ENCODE measurements at regions not wholly inside any gene's neighbourhood (a gene's known extent, or its start where the extent isn't known, plus 50 kb on each side); places are given as distances from the start of the nearest gene placed in this dataset.

- TF ChIP-seq CTCF (conservative IDR thresholded peaks at IDR 0.05): no peak
- no peak for TF ChIP-seq ZFX (IDR thresholded peaks at IDR 0.05)
These were observed 65.0 kb upstream of the L3MBTL4 start for GRCh38 chr18:6479699-6480098.
